GM21825 (cell line): ENCODE measurements at regions not wholly inside any gene's neighbourhood (a gene's known extent, or its start where the extent isn't known, plus 50 kb on each side); places are given as distances from the start of the nearest gene placed in this dataset.

Experiments
- ATAC-seq: cut with Tn5 transposase; IDR thresholded peaks from one replicate; pipeline ENCODE4 v1.9.1; 2021; ENCODE audit warnings: mild to moderate bottlenecking, moderate library complexity; ENCODE audit not compliant: unreplicated experiment

- ATAC-seq, result no peak
Measured at GRCh38 chr22:48715511-48715910, 1112.2 kb downstream of the BRD1 start.

GRCh38 chr22:48714231-48714630 lies 1113.4 kb downstream of the BRD1 start:
- ATAC-seq, result no peak

- no peak for ATAC-seq
Measured at GRCh38 chr22:48713272-48714205, 1114.1 kb downstream of the BRD1 start.

DNA sequence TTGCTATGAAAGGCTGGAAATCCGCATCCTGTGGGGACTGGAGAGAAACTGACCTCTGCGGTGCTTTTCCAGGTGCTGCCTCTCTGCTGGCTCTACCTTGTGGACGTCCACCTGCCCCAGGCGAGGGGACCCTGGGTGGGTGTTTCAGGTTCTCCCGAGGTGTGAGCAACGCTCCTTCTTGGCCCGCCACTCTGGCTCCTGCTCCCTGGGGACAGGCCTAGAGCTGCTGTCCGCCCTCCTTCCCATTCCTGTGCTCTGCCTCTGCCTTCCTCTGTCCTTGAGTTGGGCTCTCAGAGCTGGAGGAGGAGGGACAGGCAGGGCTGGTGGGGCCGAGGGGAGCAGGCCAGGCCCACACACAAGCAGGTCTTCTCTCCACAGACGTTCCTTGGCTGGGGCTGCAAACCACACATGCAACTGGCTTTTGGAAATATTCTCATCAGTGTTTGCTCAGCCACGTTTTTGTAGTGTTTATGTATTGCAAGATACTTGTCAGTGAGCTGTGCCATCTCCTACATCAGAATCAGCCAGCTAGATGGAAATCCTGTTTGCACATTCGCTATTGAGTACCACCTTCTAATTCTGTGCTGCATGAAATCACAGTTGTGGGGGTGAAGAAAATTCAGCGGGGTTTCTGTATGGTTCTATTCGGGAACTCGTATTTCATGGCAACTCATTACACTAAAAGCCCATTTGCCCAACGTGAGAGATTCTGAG lies 1115.0 kb downstream of the BRD1 start:
- ATAC-seq, result no peak

DNA sequence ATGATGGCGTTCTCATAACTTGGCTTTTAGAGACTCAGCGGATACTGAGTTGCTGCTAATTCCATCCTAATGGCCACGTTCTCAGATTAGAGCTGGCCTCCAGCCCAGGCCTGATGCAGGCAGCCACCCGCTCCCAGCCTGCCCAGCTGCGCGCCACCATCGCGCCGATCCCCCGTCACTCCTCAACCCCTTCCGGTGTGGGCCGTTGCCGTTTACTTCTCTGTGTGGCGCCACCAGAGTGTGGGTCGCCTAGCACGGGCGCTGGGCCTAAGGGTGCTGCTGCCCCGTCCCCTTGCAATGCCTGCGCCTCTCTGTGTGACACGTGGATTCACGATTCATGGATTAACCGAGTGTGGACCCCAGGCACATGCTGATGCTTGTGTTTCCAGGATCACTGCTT lies 1116.0 kb downstream of the BRD1 start:
- ATAC-seq, result no peak

DNA sequence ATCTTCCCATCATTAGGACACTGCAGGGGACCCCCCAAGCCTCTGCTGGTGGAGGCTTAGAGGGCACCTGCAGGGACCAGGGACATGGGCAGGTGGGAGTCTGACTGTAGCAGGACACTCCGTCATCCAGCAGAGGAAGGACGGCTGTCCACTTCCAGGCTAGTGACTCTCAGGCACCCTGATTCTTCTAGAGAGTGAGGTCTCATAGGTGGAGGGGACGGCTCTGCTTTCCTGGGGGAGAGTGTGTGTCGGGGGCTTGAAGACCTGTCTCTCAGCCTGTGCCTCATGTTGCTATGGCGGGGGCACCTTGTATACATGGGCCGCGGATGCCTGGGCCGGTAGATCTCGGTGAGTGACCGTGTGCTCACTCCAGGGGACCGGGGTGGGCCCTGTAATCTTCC lies 1116.6 kb downstream of the BRD1 start:
- ATAC-seq, result no peak

GRCh38 chr22:48710410-48710809 lies 1117.3 kb downstream of the BRD1 start:
- no peak for ATAC-seq

DNA sequence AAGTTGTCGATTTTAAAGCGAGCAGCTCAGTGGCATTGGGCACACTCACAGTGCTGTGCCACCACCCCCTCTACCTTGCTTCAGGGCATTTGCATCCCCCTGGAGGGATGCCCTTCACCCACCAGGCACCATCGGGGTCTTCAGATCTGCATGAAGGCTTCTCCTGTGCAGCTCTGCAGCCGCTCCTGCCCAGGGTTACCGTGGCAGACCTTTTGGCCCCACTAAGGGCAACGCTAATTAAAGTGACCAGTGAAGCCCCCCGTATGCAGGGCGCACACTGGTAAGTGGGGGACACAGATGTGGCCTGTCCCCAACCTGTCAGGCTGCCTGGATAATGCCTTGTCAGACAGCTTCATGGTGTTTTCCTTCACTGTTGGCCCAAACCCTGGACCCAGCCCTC lies 1117.7 kb downstream of the BRD1 start:
- ATAC-seq, result no peak

- ATAC-seq, result no peak
Measured at GRCh38 chr22:48709453-48709852, 1118.2 kb downstream of the BRD1 start.

GRCh38 chr22:48708558-48709245 lies 1119.0 kb downstream of the BRD1 start:
- ATAC-seq, result no peak

DNA sequence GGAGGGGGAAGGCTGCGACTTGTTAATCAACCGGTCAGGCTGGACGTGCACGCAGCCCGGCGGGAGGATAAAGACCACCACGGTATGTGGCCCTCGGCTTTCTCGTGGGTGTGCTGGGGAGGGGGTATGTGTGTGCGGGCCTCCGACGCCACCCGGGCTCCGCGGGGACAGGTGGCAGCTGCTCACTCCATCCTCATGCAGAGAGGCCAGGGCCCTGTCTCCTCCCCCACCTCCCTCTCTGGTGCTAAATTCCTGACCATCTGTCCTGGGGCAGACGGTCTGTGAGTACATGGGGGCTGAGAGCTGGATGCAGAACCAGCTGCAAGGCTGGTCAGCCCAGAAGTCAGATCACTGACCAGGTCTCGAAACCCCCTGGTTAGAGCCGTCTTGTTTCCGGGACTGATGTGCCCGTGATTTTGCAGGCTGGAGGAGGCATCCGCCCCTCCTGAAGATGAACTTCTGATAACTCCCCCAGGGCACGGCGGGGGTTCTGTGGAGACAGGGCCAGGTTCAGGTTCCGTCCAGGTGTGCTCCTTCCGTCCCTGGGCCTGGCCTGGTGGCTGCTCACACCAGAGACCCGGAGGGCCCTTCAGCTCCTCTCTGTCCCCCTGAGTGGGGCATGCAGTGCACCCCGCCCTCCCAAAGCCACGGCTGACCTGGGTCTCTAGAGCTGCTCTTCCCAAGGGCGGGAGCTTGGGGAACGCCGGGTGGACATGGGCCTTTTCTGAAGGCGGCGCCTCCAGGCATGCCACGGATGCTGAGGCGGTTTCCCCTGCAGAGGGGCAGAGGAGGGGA lies 1119.7 kb downstream of the BRD1 start:
- no peak for ATAC-seq

GRCh38 chr22:48706934-48707762 lies 1120.5 kb downstream of the BRD1 start:
- no peak for ATAC-seq

- no peak for ATAC-seq
Measured at GRCh38 chr22:48705917-48706605, 1121.6 kb downstream of the BRD1 start.

DNA sequence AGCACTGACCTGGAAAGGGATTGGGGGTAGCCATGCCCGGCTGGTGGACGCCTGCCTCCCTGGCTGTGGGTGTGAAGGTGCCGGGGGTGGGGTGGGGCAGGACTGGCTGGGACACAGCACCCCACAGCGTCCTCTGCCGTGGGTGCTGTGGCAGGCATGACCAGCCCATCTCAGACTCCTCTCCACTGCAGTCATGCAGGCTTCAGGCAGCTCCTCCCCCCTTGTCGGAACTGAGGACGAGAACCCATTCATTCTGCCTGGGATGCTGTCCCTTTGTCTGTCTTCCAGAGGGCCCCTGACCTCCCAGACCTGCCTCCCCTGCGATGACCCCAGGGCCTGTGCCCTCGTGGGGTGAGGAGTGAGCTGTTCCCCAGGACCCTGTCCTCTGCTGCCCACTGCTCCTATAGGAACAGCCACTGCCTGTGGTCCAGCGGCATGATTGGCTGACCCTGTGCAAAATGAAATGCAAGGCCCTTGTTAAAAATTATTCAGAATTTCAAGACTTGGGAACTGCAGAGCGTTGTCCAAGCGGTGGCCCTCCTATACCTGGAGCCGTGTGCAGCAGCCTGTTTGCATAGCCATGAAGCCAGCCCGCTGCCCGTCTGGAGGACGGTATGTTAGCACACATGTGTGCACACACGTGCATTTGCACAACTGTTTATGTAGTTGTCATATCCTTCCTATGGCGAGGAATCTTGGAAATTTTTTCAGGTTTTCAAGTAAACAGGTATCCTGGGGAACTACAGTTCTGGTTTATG lies 1122.3 kb downstream of the BRD1 start:
- no peak for ATAC-seq

DNA sequence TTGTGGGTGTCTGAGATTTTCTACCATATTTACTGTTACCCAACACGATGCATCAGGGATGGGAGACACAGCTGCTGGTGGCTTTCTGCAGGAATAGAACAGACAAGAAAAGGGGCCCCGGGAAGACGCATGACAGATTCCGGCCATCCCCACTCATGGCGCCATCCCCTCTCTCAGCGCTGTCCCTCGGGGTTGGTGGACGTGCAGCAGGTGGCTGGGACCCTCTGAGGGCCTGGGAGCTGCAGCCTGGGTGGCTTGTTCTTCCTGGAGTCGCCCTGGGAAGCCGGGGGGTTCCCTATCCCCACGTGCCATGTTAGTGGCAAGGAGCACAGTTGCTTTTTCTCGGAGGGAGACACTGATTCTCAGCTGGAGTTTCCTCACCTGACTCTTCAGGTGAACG lies 1123.3 kb downstream of the BRD1 start:
- no peak for ATAC-seq

GRCh38 chr22:48703265-48703941 lies 1124.3 kb downstream of the BRD1 start:
- ATAC-seq, result no peak

GRCh38 chr22:48702573-48703264 lies 1125.0 kb downstream of the BRD1 start:
- ATAC-seq, result no peak
